Stimulated activated CD4-positive, alpha-beta T cell treated with anti-CD3 and anti-CD28 coated beads, Interleukin-4, amount 100 ng/mL, for 1 hour (primary cell): ENCODE measurements at regions not wholly inside any gene's neighbourhood (a gene's known extent, or its start where the extent isn't known, plus 50 kb on each side); places are given as distances from the start of the nearest gene placed in this dataset.
"Not testable (repeated sequence)": the region's sequence is repeated elsewhere in the genome, so short reads cannot be mapped to it uniquely, and the experiment has no call there.

Experiments used
- DNase-seq: peaks from one replicate; pipeline ENCODE4 v3.0.0-alpha.2; 2020

- no peak for DNase-seq
Observed at GRCh38 chr16:61421111-61421510, 615.1 kb downstream of the CDH8 start.

- no peak for DNase-seq
Observed at GRCh38 chr16:61419791-61420190, 616.4 kb downstream of the CDH8 start.

GRCh38 chr16:61418802-61419201 lies 617.4 kb downstream of the CDH8 start:
- not testable (repeated sequence) for DNase-seq

GRCh38 chr16:61415126-61415525 lies 621.1 kb downstream of the CDH8 start:
- no peak for DNase-seq

GRCh38 chr16:61413021-61413420 lies 623.2 kb downstream of the CDH8 start:
- no peak for DNase-seq

GRCh38 chr16:61412562-61412961 lies 623.7 kb downstream of the CDH8 start:
- DNase-seq = no peak

- DNase-seq = no peak
Observed at GRCh38 chr16:61409604-61410003, 626.6 kb downstream of the CDH8 start.

- no peak for DNase-seq
Observed at GRCh38 chr16:61403386-61403785, 632.9 kb downstream of the CDH8 start.

- no peak for DNase-seq
Observed at GRCh38 chr16:61391896-61392295, 644.3 kb downstream of the CDH8 start.

- no peak for DNase-seq
Observed at GRCh38 chr16:61390965-61391637, 645.1 kb downstream of the CDH8 start.

GRCh38 chr16:61385392-61386071 lies 650.7 kb downstream of the CDH8 start:
- DNase-seq = no peak

- no peak for DNase-seq
Observed at GRCh38 chr16:61382435-61382834, 653.8 kb downstream of the CDH8 start.

- no peak for DNase-seq
Observed at GRCh38 chr16:61379311-61379710, 656.9 kb downstream of the CDH8 start.

- DNase-seq = no peak
Observed at GRCh38 chr16:61374071-61374470, 662.2 kb downstream of the CDH8 start.

GRCh38 chr16:61371881-61372280 lies 664.4 kb downstream of the CDH8 start:
- no peak for DNase-seq

GRCh38 chr16:61371388-61371787 lies 664.9 kb downstream of the CDH8 start:
- no peak for DNase-seq

GRCh38 chr16:61370564-61370963 lies 665.7 kb downstream of the CDH8 start:
- no peak for DNase-seq

GRCh38 chr16:61366006-61366405 lies 670.2 kb downstream of the CDH8 start:
- no peak for DNase-seq

GRCh38 chr16:61364990-61365389 lies 671.2 kb downstream of the CDH8 start:
- DNase-seq = no peak

GRCh38 chr16:61362585-61362984 lies 673.7 kb downstream of the CDH8 start:
- no peak for DNase-seq

- no peak for DNase-seq
Observed at GRCh38 chr16:61344791-61345190, 691.4 kb downstream of the CDH8 start.

GRCh38 chr16:61332461-61332860 lies 703.8 kb downstream of the CDH8 start:
- DNase-seq = no peak

- DNase-seq = no peak
Observed at GRCh38 chr16:61324044-61324443, 712.2 kb downstream of the CDH8 start.

- no peak for DNase-seq
Observed at GRCh38 chr16:61323456-61323855, 712.8 kb downstream of the CDH8 start.

- DNase-seq = no peak
Observed at GRCh38 chr16:61320791-61321190, 715.4 kb downstream of the CDH8 start.
